Mucosa of stomach (tissue), 1 donor: ENCODE measurements at regions not wholly inside any gene's neighbourhood (a gene's known extent, or its start where the extent isn't known, plus 50 kb on each side); places are given as distances from the start of the nearest gene placed in this dataset.

Source experiments
- H3K27me3 ChIP-seq: one replicate; pipeline ENCODE4 v1.7.0; 2013; ENCODE audit warnings: mild to moderate bottlenecking, low read length; ENCODE audit not compliant: control insufficient read depth, insufficient read depth
- H3K36me3 ChIP-seq: one replicate; pipeline ENCODE4 v1.7.0; 2013; ENCODE audit warnings: low read length; ENCODE audit not compliant: control insufficient read depth, insufficient read depth
- H3K4me1 ChIP-seq: one replicate; pipeline ENCODE4 v1.7.0; 2013; ENCODE audit warnings: mild to moderate bottlenecking, low read length; ENCODE audit not compliant: control insufficient read depth, insufficient read depth
- H3K4me3 ChIP-seq: one replicate; pipeline ENCODE4 v1.7.0; 2013; ENCODE audit warnings: low read length
- H3K9ac ChIP-seq: one replicate; pipeline ENCODE4 v1.7.0; 2013; ENCODE audit warnings: mild to moderate bottlenecking, low read length, moderate library complexity
- H3K9me3 ChIP-seq: one replicate; pipeline ENCODE4 v1.7.0; 2013; ENCODE audit warnings: mild to moderate bottlenecking, low read length, moderate library complexity; ENCODE audit not compliant: control insufficient read depth
- donor health status: Pancreatic carcinoma.

- H3K27me3 ChIP-seq: peaks cover 11% of the 10 kb centered on the region
- H3K9ac ChIP-seq: no peak overlapping the region
- H3K4me3 ChIP-seq: no peak overlapping the region
- H3K36me3 ChIP-seq: no peaks in the 10 kb centered on the region
- no peaks in the 10 kb centered on the region for H3K9me3 ChIP-seq
- H3K4me1 ChIP-seq: no peaks in the 10 kb centered on the region
These were observed 485.3 kb downstream of the UQCRFS1 start for GRCh38 chr19:28727480-28728159.

GRCh38 chr19:28726533-28727479, 486.1 kb downstream of the UQCRFS1 start:
- H3K4me1 ChIP-seq: no peaks in the 10 kb centered on the region
- H3K9ac ChIP-seq: no peak overlapping the region
- H3K36me3 ChIP-seq: no peaks in the 10 kb centered on the region
- H3K27me3 ChIP-seq: peaks cover 11% of the 10 kb centered on the region
- no peaks in the 10 kb centered on the region for H3K9me3 ChIP-seq
- H3K4me3 ChIP-seq: no peak overlapping the region

DNA sequence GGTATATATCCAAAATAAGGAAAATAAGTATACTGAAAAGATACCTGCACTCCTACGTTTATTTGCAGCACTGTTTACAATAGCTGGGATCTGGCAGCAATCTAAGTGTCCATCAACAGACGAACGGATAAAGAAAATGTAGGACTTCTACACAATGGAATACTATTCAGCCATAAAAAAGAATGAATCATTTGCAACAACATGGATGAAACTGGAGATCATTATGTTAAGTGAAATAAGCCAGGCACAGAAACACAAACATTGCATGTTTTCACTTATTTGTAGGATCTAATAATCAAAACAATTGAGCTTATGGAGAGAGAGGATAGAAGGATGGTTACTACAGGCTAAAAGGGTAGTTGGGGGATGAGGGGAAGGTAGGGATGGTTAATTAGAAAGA, 494.0 kb downstream of the UQCRFS1 start:
- H3K4me3 ChIP-seq: no peak overlapping the region
- H3K4me1 ChIP-seq: no peaks in the 10 kb centered on the region
- H3K9ac ChIP-seq: no peak overlapping the region
- H3K36me3 ChIP-seq: no peaks in the 10 kb centered on the region
- H3K9me3 ChIP-seq: no peaks in the 10 kb centered on the region
- no peaks in the 10 kb centered on the region for H3K27me3 ChIP-seq

DNA sequence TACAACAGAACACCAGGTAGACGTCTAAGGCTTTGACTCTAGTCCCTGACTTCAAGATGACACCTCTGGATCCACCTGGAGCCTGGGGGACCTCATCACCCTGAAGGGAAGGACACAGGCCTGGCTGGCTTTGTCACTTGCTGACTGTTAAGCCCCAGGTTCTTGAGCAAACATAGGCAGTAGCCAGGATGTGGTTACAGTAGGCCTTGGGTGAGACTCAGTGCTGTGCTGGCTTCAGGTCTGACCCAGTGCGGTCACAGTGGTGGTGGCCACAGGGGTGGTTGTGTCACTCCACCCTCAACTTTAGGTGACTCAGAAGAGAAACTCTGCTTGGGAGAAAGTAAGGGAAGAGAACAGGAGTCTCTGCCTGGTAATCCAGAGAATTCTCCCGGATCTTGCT, 497.8 kb downstream of the UQCRFS1 start:
- H3K36me3 ChIP-seq: no peaks in the 10 kb centered on the region
- H3K4me3 ChIP-seq: no peak overlapping the region
- no peak overlapping the region for H3K9ac ChIP-seq
- H3K4me1 ChIP-seq: no peaks in the 10 kb centered on the region
- no peaks in the 10 kb centered on the region for H3K9me3 ChIP-seq
- H3K27me3 ChIP-seq: no peaks in the 10 kb centered on the region

GRCh38 chr19:28711411-28711810, 501.5 kb downstream of the UQCRFS1 start:
- Histone ChIP-seq H3K9me3 (no peaks in the 10 kb centered on the region), H3K27me3 (no peaks in the 10 kb centered on the region), H3K36me3 (no peaks in the 10 kb centered on the region), H3K4me1 (no peaks in the 10 kb centered on the region), H3K9ac (no peak overlapping the region), H3K4me3 (no peak overlapping the region)

DNA sequence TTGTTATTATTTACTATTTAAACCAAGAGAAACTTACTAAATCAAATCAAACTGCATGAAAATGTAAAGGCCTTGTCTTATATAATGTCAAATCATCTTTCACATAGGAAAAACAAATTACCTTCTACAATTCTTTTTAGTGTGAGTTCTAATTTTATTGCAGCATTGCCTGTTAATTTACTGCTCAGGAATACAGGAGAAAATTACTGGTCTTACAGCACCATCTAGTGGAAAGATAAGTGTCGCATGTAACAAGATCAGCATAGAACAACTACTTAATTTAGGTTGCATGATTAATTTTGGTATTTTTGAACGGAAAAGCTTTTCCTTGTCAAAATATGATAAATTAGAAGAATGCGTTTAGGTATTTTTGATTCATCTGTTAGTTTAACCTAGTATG, 502.7 kb downstream of the UQCRFS1 start:
- Histone ChIP-seq H3K4me3 (no peak overlapping the region), H3K4me1 (no peaks in the 10 kb centered on the region), H3K36me3 (no peaks in the 10 kb centered on the region), H3K27me3 (no peaks in the 10 kb centered on the region), H3K9me3 (no peaks in the 10 kb centered on the region), H3K9ac (no peak overlapping the region)

- no peaks in the 10 kb centered on the region for H3K4me1 ChIP-seq
- H3K27me3 ChIP-seq: no peaks in the 10 kb centered on the region
- H3K9ac ChIP-seq: no peak overlapping the region
- H3K36me3 ChIP-seq: no peaks in the 10 kb centered on the region
- H3K4me3 ChIP-seq: no peak overlapping the region
- H3K9me3 ChIP-seq: no peaks in the 10 kb centered on the region
These were observed 506.3 kb downstream of the UQCRFS1 start for GRCh38 chr19:28706693-28707092.

DNA sequence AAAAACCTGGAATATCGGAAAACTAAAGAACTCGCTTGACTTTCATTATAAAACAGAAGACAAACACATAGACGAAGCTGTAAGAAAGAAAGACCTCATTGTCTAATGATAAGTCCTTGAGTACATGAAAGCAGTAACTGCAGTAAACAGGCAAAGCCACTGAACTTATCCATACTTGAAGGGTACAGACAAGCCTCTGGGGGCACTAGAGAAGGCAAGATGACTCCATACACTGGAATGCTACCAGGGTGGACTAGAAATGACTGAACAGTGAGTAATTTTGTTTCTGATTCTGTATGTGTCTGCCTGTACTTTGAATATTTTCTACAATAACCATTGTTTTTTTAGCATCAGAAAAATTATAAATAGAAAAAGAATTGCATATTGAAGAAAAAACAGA, 507.9 kb downstream of the UQCRFS1 start:
- Histone ChIP-seq H3K4me3 (no peak overlapping the region), H3K9me3 (no peaks in the 10 kb centered on the region), H3K4me1 (no peaks in the 10 kb centered on the region), H3K9ac (no peak overlapping the region), H3K36me3 (no peaks in the 10 kb centered on the region), H3K27me3 (no peaks in the 10 kb centered on the region)

GRCh38 chr19:28703400-28703956, 509.5 kb downstream of the UQCRFS1 start:
- no peaks in the 10 kb centered on the region for H3K9me3 ChIP-seq
- no peak overlapping the region for H3K9ac ChIP-seq
- H3K4me1 ChIP-seq: no peaks in the 10 kb centered on the region
- H3K36me3 ChIP-seq: no peaks in the 10 kb centered on the region
- H3K4me3 ChIP-seq: no peak overlapping the region
- H3K27me3 ChIP-seq: no peaks in the 10 kb centered on the region

DNA sequence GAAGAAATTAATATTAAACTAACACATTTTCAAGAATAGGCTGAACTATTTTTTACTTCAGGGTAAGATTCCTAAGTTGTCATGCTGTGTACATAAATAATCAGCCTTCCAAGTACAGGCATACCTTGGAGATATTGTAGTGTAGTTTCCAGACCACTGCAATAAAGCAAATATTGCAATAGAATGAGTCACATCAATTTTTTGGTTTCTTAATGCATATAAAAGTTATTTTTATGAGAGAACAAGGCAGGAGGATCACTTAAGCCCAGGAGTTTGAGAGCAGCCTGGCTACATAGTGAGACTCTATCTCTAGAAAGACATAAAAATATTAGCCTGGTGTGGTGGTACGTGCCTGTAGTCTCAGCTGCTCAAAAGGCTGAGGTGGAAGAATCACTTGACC, 511.5 kb downstream of the UQCRFS1 start:
- H3K9me3 ChIP-seq: no peaks in the 10 kb centered on the region
- H3K4me3 ChIP-seq: no peak overlapping the region
- no peaks in the 10 kb centered on the region for H3K27me3 ChIP-seq
- no peak overlapping the region for H3K9ac ChIP-seq
- H3K4me1 ChIP-seq: no peaks in the 10 kb centered on the region
- H3K36me3 ChIP-seq: no peaks in the 10 kb centered on the region

- Histone ChIP-seq H3K27me3 (no peaks in the 10 kb centered on the region), H3K4me1 (no peaks in the 10 kb centered on the region), H3K9ac (no peak overlapping the region), H3K4me3 (no peak overlapping the region), H3K9me3 (no peaks in the 10 kb centered on the region), H3K36me3 (no peaks in the 10 kb centered on the region)
These were observed 512.8 kb downstream of the UQCRFS1 start for GRCh38 chr19:28700176-28700575.

DNA sequence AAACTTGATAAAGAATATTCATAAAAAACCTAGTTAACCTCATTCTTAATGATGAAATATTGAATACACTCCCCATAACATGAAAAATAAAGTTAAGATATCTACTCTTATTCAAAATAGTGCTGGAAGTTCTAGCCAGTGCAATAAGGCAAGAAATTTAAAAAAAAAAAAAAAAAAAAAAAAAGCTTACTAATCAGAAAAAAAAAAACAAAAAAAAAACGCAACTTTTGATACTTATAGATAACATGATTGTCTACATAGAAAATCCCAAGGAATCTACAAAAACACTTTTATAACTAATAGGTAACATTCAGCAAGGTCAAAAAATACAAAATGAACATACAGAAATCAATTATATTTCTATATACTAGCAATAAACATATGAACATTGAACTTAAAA, 515.6 kb downstream of the UQCRFS1 start:
- Histone ChIP-seq H3K27me3 (no peaks in the 10 kb centered on the region), H3K36me3 (no peaks in the 10 kb centered on the region), H3K9ac (no peak overlapping the region), H3K4me1 (no peaks in the 10 kb centered on the region), H3K4me3 (no peak overlapping the region), H3K9me3 (no peaks in the 10 kb centered on the region)
